ENCODE measurements at regions not wholly inside any gene's neighbourhood (a gene's known extent, or its start where the extent isn't known, plus 50 kb on each side); places are given as distances from the start of the nearest gene placed in this dataset.

DNA sequence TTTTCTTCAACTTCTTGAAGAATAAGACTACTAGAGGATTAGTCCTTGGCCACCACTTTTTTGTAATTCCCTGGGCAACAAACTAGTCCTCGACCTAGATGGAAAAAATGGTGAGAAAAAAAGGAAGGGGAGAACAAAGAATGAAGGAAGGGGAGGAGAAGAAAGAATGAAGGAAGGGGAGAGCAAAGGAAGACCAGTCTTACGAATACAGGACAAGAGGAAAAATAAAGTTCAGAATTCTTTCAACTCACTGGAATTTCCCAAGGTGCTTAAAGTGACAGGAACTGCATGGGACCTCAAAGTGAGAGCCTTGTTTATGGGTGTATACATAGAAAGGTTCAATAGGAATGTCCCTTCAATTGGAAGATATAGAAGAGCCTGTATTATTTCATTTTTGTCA lies 509.3 kb upstream of the JARID2 start:
- TF ChIP-seq, protein P1, sequence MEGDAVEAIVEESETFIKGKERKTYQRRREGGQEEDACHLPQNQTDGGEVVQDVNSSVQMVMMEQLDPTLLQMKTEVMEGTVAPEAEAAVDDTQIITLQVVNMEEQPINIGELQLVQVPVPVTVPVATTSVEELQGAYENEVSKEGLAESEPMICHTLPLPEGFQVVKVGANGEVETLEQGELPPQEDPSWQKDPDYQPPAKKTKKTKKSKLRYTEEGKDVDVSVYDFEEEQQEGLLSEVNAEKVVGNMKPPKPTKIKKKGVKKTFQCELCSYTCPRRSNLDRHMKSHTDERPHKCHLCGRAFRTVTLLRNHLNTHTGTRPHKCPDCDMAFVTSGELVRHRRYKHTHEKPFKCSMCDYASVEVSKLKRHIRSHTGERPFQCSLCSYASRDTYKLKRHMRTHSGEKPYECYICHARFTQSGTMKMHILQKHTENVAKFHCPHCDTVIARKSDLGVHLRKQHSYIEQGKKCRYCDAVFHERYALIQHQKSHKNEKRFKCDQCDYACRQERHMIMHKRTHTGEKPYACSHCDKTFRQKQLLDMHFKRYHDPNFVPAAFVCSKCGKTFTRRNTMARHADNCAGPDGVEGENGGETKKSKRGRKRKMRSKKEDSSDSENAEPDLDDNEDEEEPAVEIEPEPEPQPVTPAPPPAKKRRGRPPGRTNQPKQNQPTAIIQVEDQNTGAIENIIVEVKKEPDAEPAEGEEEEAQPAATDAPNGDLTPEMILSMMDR (IDR thresholded peaks at IDR 0.05; ENCODE audit: low read depth, low read length, poor library complexity, severe bottlenecking) = no peak
- TF ChIP-seq EZH2phosphoT487 (IDR thresholded peaks at IDR 0.05; ENCODE audit: borderline replicate concordance, low read length) = no peak
